ENCODE measurements at regions not wholly inside any gene's neighbourhood (a gene's known extent, or its start where the extent isn't known, plus 50 kb on each side); places are given as distances from the start of the nearest gene placed in this dataset.

GRCh38 chr7:382043-382400 lies 92.1 kb downstream of the FOXL3 start:
- no peak for DNase-seq (ENCODE audit: low read depth)

- DNase-seq (ENCODE audit: low read depth), result peak; percentile 1
These were observed 96.4 kb downstream of the FOXL3 start for GRCh38 chr7:386385-386784.

- peak; percentile 0 for DNase-seq (ENCODE audit: low read depth)
These were observed 97.4 kb downstream of the FOXL3 start for GRCh38 chr7:387132-388022.

- DNase-seq (ENCODE audit: low read depth), result peak; percentile 2
These were observed 98.3 kb downstream of the FOXL3 start for GRCh38 chr7:388023-388960.

- DNase-seq (ENCODE audit: low read depth), result peak; percentile 0
These were observed 99.2 kb downstream of the FOXL3 start for GRCh38 chr7:388961-389701.

GRCh38 chr7:389911-390601 lies 100.1 kb downstream of the FOXL3 start:
- DNase-seq (ENCODE audit: low read depth), result peak; percentile 5

GRCh38 chr7:390761-391410 lies 100.9 kb downstream of the FOXL3 start:
- no peak for DNase-seq (ENCODE audit: low read depth)

- no peak for DNase-seq (ENCODE audit: low read depth)
These were observed 101.5 kb downstream of the FOXL3 start for GRCh38 chr7:391411-391951.

- no peak for DNase-seq (ENCODE audit: low read depth)
These were observed 102.1 kb downstream of the FOXL3 start for GRCh38 chr7:391961-392524.

GRCh38 chr7:392822-393221 lies 102.9 kb downstream of the FOXL3 start:
- no peak for DNase-seq (ENCODE audit: low read depth)

- no peak for DNase-seq (ENCODE audit: low read depth)
These were observed 105.7 kb downstream of the FOXL3 start for GRCh38 chr7:395643-396042.

- DNase-seq (ENCODE audit: low read depth), result no peak
These were observed 108.9 kb downstream of the FOXL3 start for GRCh38 chr7:398888-399287.

GRCh38 chr7:400901-401485 lies 111.0 kb downstream of the FOXL3 start:
- DNase-seq (ENCODE audit: low read depth), result no peak

- no peak for DNase-seq (ENCODE audit: low read depth)
These were observed 111.5 kb downstream of the FOXL3 start for GRCh38 chr7:401495-401894.

- no peak for DNase-seq (ENCODE audit: low read depth)
These were observed 114.7 kb downstream of the PDGFA start for GRCh38 chr7:404812-405488.

GRCh38 chr7:405489-406211 lies 114.0 kb downstream of the PDGFA start:
- no peak for DNase-seq (ENCODE audit: low read depth)

GRCh38 chr7:407721-408539 lies 111.7 kb downstream of the PDGFA start:
- DNase-seq (ENCODE audit: low read depth), result no peak

All from Daoy (cell line).